HG03095 (cell line): ENCODE measurements at regions not wholly inside any gene's neighbourhood (a gene's known extent, or its start where the extent isn't known, plus 50 kb on each side); places are given as distances from the start of the nearest gene placed in this dataset.
"Not testable (repeated sequence)": the region's sequence is repeated elsewhere in the genome, so short reads cannot be mapped to it uniquely, and the experiment has no call there.

Experiments
- ATAC-seq: cut with Tn5 transposase; IDR thresholded peaks from one replicate; pipeline ENCODE4 v1.9.1; 2021; ENCODE audit warnings: moderate library complexity; ENCODE audit not compliant: unreplicated experiment

- no peak for ATAC-seq
These were observed 129.0 kb upstream of the STX18 start for GRCh38 chr4:4670869-4671268.

DNA sequence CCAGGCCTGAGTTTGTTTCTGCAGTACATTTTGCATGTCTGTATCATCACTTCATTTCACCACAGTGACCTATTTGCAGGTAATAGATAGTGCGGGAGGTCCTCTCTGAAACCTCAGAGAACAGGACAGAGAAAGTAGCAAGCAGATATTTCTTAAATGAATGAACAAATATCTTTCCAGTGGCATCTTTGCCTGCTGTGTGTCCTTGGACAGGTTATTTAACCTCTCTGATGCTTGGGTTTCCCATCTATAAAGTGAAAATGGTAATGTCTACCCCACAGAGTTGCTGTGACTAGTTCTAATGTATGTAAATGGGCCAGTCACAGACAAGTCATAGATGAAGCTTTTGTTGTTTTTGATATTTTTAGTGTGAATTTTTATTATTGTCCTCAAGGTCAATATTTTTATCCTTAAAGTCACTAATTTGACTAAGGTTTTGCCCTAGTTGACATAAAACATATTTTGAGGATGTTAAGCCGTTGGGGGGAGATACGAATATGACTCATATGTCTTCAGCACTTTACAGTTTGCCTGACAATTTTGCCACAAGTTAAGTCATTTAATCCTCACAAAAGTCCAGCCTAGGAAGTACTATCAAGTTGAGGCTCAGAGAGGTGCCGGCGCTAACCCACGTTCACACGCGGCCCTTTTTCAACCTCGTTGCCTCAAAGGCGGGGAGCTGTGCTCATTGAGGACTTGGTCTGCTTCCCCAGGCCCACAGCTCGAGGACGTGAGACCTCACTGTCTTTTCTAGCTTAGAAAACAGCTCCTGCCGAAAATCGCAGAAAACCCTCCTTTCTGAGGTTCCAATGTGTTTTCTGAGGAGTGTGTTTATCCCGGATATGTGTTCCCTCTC lies 126.7 kb upstream of the STX18 start:
- ATAC-seq, result no peak

- no peak for ATAC-seq
These were observed 125.8 kb upstream of the STX18 start for GRCh38 chr4:4667622-4668081.

DNA sequence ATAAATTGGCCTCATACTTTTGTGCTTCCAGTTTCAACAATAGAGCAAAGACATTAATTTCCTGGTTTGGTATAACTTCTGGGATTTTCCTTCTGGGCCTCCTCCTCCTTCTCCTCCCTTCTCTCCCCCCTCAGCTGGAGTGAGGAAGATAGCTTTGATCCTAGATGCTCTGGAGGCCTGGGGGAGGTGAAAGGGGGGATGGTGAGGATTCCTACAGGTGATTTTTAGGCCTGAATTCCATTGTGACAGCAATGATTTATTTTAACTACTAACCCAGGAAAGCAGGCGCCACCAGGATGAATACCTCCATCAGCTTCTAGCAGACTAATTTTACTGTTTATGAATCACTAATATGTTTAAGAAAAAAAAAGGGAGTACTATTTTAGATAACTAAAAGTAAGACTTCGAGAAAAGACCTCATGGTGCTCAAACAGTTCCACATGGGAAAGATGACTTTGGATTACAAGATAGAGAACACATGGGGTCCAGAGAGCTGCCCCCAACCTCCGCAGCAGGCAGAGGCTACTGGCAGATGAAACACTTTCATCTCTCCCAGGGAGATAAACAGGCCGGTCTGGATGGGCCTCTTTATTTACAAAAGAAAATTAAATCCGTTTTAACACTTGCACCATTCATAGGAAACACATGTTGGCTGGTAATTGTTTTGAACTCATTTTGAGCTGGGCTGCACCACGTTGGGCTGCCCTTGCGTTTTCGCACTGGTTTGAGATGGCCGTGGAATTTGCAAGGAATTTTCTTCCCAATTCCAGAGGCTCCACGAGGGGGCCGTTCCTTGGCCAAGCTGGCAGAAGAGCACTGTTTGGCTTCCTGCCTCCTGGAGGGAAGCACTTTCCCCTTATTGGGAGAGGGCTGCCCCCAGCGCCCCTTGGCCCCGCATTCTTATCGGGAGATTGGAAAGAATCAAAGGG lies 125.1 kb upstream of the STX18 start:
- no peak for ATAC-seq

DNA sequence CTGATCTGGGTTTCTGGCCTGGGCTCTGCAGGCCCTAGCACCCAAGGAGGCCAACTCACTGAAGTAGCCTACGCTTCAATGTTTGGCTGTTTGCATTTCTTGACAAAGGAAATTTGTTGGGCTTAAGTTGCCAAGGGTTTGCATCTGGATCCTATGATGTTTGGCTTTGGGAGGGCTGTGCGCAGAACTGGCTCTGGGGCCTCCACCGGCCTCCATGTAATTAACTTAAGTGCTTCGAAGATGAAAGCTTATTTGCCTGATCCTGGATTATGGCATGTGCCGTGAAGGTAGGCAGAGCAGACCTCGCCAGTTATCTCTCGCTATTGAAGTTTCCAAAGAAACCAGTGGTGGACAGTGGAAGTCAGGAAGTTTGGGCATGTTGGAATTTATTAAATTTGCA lies 124.3 kb upstream of the STX18 start:
- ATAC-seq, result no peak

DNA sequence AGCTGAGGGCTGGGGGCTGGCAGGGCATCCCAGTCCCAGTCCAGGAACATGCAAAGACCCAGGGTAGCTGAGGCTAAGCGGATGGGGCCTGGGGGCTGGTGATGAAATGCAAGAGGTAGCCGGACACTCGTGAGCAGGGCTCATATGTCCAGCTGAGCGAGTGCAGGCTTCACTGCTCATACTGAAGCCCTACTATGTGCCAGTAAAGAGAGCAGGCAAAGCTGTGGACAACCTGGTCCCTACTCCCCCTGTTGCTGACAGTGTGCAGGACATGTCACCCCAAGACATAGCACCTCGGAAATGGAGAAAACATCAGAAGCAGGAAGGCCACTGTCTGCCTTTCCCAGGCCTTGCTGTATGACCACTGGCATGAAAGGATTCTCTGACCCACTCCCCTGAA lies 122.4 kb upstream of the STX18 start:
- ATAC-seq, result no peak

- no peak for ATAC-seq
These were observed 121.2 kb upstream of the STX18 start for GRCh38 chr4:4663028-4663427.

GRCh38 chr4:4662230-4662629 lies 120.4 kb upstream of the STX18 start:
- ATAC-seq, result no peak

- ATAC-seq, result no peak
These were observed 118.2 kb upstream of the STX18 start for GRCh38 chr4:4659871-4660651.

- no peak for ATAC-seq
These were observed 116.2 kb upstream of the STX18 start for GRCh38 chr4:4658052-4658451.

DNA sequence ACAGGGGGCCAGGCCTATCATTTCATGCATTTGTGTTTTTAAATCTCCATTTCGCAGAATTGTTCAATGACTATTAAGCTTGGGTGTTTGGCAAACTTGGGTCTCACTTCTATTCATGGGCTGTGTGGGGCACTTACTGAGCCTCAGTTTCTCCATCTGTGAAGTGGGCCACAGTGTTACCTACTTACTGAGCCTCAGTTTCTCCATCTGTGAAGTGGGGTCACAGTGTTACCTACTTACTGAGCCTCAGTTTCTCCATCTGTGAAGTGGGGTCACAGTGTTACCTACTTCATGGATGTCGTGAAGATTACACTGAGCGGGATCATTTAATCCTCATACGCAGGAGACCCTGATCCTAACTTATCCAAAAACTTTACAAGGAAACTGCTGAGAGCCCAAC lies 115.1 kb upstream of the STX18 start:
- no peak for ATAC-seq

- no peak for ATAC-seq
These were observed 114.1 kb upstream of the STX18 start for GRCh38 chr4:4655901-4656300.

- no peak for ATAC-seq
These were observed 113.2 kb upstream of the STX18 start for GRCh38 chr4:4655011-4655410.

GRCh38 chr4:4651811-4652755 lies 110.2 kb upstream of the STX18 start:
- no peak for ATAC-seq

DNA sequence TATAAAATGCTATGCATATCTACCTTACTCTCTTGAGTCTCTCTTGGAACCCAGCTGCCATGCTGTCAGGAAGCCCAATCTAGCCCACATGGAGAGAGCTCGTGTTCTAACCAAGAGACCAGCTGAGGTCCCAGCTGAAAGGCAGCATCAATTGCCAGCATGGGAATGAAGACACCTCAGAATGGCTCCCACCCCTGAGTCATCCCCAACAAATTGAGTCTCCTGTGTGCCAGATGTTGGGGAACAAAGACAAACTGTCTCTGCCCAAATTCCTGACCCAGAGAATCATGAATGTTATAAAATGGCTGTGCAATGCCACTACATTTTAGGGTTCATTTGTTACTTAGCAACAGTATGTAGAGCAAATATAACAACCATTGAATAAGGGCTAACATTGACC lies 105.2 kb upstream of the STX18 start:
- no peak for ATAC-seq

DNA sequence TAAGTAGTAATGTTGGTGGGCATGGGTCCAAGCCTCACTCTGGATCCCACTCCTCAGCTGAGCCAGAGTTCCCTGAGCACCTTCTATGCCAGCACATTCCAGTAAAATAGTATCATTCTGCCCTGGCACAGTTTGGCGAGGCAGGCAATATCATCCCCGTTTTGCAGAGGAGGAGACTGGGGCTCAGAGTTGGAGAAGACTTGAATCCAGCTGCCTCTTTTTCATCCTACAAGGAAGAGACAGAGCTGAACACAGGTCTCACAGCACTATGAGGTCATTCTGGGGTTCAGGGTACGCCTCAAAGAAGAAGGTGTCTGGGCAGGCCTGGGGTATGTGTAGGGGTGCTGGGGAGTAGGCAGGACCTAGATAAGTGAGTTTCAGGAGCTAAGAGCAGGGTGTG lies 103.9 kb upstream of the STX18 start:
- no peak for ATAC-seq

DNA sequence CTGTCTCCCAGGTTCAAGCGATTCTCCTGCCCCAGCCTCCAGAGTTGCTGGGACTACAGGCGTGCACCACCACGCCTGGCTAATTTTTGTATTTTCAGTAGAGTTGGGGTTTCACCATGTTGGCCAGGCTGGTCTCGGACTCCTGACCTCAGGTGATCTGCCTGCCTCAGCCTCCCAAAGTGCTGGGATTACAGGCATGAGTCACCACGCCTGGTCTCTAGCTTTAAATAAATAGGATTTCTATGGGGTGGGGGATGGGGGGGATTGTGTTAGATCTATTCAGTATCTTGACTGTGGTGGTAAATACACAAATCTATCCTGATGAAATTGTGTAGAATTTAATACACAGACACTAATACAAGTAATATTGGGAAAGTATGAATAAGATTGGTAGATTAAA lies 102.4 kb upstream of the STX18 start:
- ATAC-seq, result not testable (repeated sequence)

GRCh38 chr4:4643743-4644142 lies 101.9 kb upstream of the STX18 start:
- not testable (repeated sequence) for ATAC-seq

- no peak for ATAC-seq
These were observed 101.5 kb upstream of the STX18 start for GRCh38 chr4:4643306-4643705.

DNA sequence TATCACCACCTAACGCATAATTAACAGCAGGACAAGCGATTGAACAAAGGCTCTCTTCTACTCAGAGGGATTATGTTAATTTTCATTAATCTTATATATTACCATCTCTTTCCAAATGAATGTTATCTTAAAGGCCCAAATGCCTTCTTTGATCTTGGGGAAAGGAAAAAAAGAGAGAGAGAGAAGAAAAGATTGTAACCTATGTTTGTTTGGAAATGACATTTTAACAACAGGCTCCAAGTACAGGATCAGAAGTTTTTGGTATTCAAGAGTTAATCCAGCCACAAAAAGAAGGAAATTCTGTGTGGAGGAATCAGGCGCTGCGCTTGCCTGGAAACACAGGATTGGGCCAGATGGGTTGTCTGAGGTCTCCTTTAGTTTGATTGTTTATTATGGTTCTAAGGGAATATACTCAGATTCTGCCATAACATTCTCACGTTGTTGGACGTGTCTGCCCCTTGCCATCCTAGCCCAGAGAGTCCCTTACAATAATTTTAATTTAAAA lies 100.7 kb upstream of the STX18 start:
- ATAC-seq, result no peak
